ENCODE measurements at regions not wholly inside any gene's neighbourhood (a gene's known extent, or its start where the extent isn't known, plus 50 kb on each side); places are given as distances from the start of the nearest gene placed in this dataset.
"Not testable (repeated sequence)": the region's sequence is repeated elsewhere in the genome, so short reads cannot be mapped to it uniquely, and the experiment has no call there.

DNA sequence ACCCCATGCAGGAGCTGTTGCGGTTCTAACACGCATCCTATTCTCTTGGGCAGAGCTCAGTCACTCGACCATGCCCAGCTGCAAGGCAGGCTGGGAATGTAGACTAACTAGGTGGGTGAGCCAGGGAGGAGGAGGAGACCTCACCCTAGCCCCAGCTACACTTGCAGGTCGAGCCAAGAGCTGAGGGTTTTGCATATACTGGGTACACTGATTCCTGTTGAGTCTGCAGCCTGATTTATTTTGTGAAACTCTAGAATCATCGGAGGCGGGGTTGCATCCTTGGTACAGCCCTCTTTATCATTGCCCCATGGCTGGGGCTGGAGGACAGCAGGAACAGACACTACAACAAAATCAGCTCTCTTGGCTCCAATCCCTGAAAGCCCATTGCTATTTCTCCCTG lies 93.8 kb upstream of the DPP6 start:
- TF ChIP-seq, protein P1, sequence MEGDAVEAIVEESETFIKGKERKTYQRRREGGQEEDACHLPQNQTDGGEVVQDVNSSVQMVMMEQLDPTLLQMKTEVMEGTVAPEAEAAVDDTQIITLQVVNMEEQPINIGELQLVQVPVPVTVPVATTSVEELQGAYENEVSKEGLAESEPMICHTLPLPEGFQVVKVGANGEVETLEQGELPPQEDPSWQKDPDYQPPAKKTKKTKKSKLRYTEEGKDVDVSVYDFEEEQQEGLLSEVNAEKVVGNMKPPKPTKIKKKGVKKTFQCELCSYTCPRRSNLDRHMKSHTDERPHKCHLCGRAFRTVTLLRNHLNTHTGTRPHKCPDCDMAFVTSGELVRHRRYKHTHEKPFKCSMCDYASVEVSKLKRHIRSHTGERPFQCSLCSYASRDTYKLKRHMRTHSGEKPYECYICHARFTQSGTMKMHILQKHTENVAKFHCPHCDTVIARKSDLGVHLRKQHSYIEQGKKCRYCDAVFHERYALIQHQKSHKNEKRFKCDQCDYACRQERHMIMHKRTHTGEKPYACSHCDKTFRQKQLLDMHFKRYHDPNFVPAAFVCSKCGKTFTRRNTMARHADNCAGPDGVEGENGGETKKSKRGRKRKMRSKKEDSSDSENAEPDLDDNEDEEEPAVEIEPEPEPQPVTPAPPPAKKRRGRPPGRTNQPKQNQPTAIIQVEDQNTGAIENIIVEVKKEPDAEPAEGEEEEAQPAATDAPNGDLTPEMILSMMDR (conservative IDR thresholded peaks at IDR 0.05; ENCODE audit: low read depth, low read length), result not testable (repeated sequence)
- TF ChIP-seq EZH2 (IDR thresholded peaks at IDR 0.05; ENCODE audit: borderline replicate concordance, low read depth, low read length, poor library complexity, severe bottlenecking), result not testable (repeated sequence)

Measured in A673 (cell line).